ENCODE measurements at regions not wholly inside any gene's neighbourhood (a gene's known extent, or its start where the extent isn't known, plus 50 kb on each side); places are given as distances from the start of the nearest gene placed in this dataset.

DNA sequence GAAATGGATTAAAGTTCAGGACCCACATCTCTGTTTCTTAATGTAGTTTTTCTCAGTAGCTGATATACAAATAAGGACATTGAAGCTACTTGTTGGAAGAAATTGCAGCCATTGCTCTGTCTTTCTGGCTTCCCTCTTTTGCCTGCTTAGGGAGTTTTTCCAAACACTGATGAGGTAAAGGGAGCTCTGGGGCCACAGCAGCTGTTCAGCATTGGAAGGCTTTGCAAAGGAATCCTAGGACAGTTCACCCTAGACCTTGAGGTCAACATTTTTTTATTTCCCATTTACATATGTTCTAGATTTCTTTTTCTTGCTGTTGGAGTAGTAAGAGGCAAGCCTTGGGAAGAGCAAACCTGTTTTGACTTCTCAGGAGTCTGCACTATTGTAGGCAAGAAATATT lies 126.9 kb upstream of the PLPPR5 start:
- Histone ChIP-seq H3K4me3 (no peak overlapping the region), H3K79me2 (ENCODE audit: control insufficient read depth, insufficient read depth, low read length) (no peaks in the 10 kb centered on the region), H3K27ac (ENCODE audit: extremely low read depth, low read depth, low read length) (no peak overlapping the region), H3K9me1 (ENCODE audit: control insufficient read depth, insufficient read depth, low read length) (no peaks in the 10 kb centered on the region), H3K4me1 (replicated peaks in 1 of 2; ENCODE audit: control insufficient read depth in 2 of 2, insufficient read depth in 2 of 2, low read length in 2 of 2) (no peaks in the 10 kb centered on the region), H3K9me3 (replicated peaks; ENCODE audit: control insufficient read depth, insufficient read depth, low read depth, low read length) (no peaks in the 10 kb centered on the region), H3K4me2 (ENCODE audit: insufficient read depth, low read length) (no peak overlapping the region), H4K20me1 (replicated peaks; ENCODE audit: control insufficient read depth, insufficient read depth, low read length) (no peaks in the 10 kb centered on the region), H3K27me3 (ENCODE audit: control insufficient read depth in 2 of 2, insufficient read depth in 2 of 2, low read length in 2 of 2) (no peaks in the 10 kb centered on the region), H3K9ac (ENCODE audit: insufficient read depth in 1 of 2, low read depth in 2 of 2, low read length in 2 of 2) (no peak overlapping the region), H3K36me3 (ENCODE audit: control insufficient read depth, insufficient read depth, low read length) (no peaks in the 10 kb centered on the region), H2AFZ (ENCODE audit: low read depth, low read length) (no peak overlapping the region)
- intact Hi-C loops (cut with micrococcal nuclease) (no loop called here), in situ Hi-C loops (cut with MboI) (no loop called here)
- ChIA-PET CTCF (ENCODE audit: low intra/inter-chr PET ratio) (no interaction called here), POLR2A (no interaction called here)
- no peak for DNase-seq (ENCODE audit: extremely low read depth in 1 of 4, low spot score in 3 of 4)
- ATAC-seq = no peak
- BruUV-seq (replicated peaks) = no TSS peak
- FAIRE-seq = no peak
- TF ChIP-seq CHD4 (IDR thresholded peaks at IDR 0.05; ENCODE audit: insufficient read depth, insufficient replicate concordance, low read depth, low read length, poor library complexity, severe bottlenecking) = no peak
- no peak for TF ChIP-seq ZC3H8 (IDR thresholded peaks at IDR 0.05)
- TF ChIP-seq REST (IDR thresholded peaks at IDR 0.05; ENCODE audit: borderline replicate concordance) = no peak
- no peak for TF ChIP-seq REST (CRISPR knock-in tag; IDR thresholded peaks at IDR 0.05; ENCODE audit: low read depth)
- no peak for TF ChIP-seq ZNF324 (CRISPR knock-in tag; IDR thresholded peaks at IDR 0.05)
- no peak for TF ChIP-seq FOSL1 (tag; conservative IDR thresholded peaks at IDR 0.05)
- no peak for TF ChIP-seq ETV5 (CRISPR knock-in tag; IDR thresholded peaks at IDR 0.05; ENCODE audit: low read depth)
- TF ChIP-seq ZNF318 (IDR thresholded peaks at IDR 0.05; ENCODE audit: borderline replicate concordance in 1 of 2, low read depth in 1 of 2) = no peak

Measured in K562 (cell line).